OCI-LY7 (cell line): ENCODE measurements at regions not wholly inside any gene's neighbourhood (a gene's known extent, or its start where the extent isn't known, plus 50 kb on each side); places are given as distances from the start of the nearest gene placed in this dataset.

ENCODE experiments used
- EZH2phosphoT487 ChIP-seq: fragments of 200-600 bp; sonication (generic); IDR thresholded peaks from 2 replicates; pipeline ENCODE4 v1.6.1; 2018; ENCODE audit warnings: low read depth, borderline replicate concordance, mild to moderate bottlenecking, mixed run types, antibody characterized with exemption, low read length, moderate library complexity, mixed read lengths
- TF ChIP-seq, protein P1 (sequence below): fragments of 200-600 bp; sonication (generic); conservative IDR thresholded peaks from 2 replicates; pipeline ENCODE4 v1.5.1; 2014; ENCODE audit warnings: mild to moderate bottlenecking, antibody characterized with exemption, low read length, moderate library complexity, mixed read lengths

DNA sequence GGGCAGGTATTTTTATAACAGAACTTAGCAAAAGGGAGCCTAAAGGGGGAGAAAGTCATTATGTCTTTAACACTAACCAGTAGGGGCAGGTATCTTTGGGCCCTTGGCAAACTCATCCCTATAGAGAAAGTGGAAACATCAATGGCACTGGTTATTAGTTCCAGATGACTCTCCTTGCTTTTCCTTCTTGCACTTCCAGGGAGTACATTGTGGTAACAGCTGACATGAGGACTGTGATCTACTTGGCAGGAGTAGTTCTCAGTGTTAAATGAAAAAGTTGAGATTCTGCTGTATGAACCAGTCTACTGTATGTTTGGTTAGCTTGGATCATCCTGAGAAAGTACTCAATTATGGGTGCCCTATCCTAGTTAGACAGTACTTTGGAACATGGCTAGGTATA lies 93.6 kb downstream of the ATXN3L start:
- TF ChIP-seq, protein P1, sequence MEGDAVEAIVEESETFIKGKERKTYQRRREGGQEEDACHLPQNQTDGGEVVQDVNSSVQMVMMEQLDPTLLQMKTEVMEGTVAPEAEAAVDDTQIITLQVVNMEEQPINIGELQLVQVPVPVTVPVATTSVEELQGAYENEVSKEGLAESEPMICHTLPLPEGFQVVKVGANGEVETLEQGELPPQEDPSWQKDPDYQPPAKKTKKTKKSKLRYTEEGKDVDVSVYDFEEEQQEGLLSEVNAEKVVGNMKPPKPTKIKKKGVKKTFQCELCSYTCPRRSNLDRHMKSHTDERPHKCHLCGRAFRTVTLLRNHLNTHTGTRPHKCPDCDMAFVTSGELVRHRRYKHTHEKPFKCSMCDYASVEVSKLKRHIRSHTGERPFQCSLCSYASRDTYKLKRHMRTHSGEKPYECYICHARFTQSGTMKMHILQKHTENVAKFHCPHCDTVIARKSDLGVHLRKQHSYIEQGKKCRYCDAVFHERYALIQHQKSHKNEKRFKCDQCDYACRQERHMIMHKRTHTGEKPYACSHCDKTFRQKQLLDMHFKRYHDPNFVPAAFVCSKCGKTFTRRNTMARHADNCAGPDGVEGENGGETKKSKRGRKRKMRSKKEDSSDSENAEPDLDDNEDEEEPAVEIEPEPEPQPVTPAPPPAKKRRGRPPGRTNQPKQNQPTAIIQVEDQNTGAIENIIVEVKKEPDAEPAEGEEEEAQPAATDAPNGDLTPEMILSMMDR = no peak
- TF ChIP-seq EZH2phosphoT487 = no peak
